ENCODE measurements at regions not wholly inside any gene's neighbourhood (a gene's known extent, or its start where the extent isn't known, plus 50 kb on each side); places are given as distances from the start of the nearest gene placed in this dataset.

- H3K9me3 ChIP-seq (ENCODE audit: control insufficient read depth, insufficient read depth, low read length): no peaks in the 10 kb centered on the region
- no peaks in the 10 kb centered on the region for H3K36me3 ChIP-seq (ENCODE audit: control insufficient read depth, insufficient read depth, low read length)
- H3K4me1 ChIP-seq (ENCODE audit: control insufficient read depth, insufficient read depth, low read length): no peaks in the 10 kb centered on the region
- H3K27ac ChIP-seq (ENCODE audit: low read depth, low read length): no peak overlapping the region
- 38% methylated on average over 2 of the region's 3 CpGs for WGBS (ENCODE audit: insufficient coverage)
- no peaks in the 10 kb centered on the region for H3K27me3 ChIP-seq (ENCODE audit: control insufficient read depth, insufficient read depth, low read length)
- H3K4me3 ChIP-seq (ENCODE audit: low read depth, low read length): no peak overlapping the region
- no peak for DNase-seq (ENCODE audit: low read depth in 4 of 6, low spot score in 6 of 6)
Observed at GRCh38 chr11:101748572-101749344, 165.0 kb upstream of the TRPC6 start.

GRCh38 chr11:101745756-101746155 is 161.9 kb upstream of the TRPC6 start:
- Histone ChIP-seq H3K4me1 (ENCODE audit: control insufficient read depth, insufficient read depth, low read length) (no peaks in the 10 kb centered on the region), H3K27me3 (ENCODE audit: control insufficient read depth, insufficient read depth, low read length) (no peaks in the 10 kb centered on the region), H3K27ac (ENCODE audit: low read depth, low read length) (no peak overlapping the region), H3K4me3 (ENCODE audit: low read depth, low read length) (no peak overlapping the region), H3K9me3 (ENCODE audit: control insufficient read depth, insufficient read depth, low read length) (no peaks in the 10 kb centered on the region), H3K36me3 (ENCODE audit: control insufficient read depth, insufficient read depth, low read length) (no peaks in the 10 kb centered on the region)
- WGBS (ENCODE audit: insufficient coverage): no CpG with 5 or more reads among the region's 1 CpG
- no peak for DNase-seq (ENCODE audit: low read depth in 4 of 6, low spot score in 6 of 6)

- no peak for DNase-seq (ENCODE audit: low read depth in 4 of 6, low spot score in 6 of 6)
Observed at GRCh38 chr11:101743828-101744227, 160.0 kb upstream of the TRPC6 start.

GRCh38 chr11:101741479-101742175 is 157.8 kb upstream of the TRPC6 start:
- DNase-seq (ENCODE audit: low read depth in 4 of 6, low spot score in 6 of 6): peak in 1 of 6 donors; percentile 4
- Histone ChIP-seq H3K27me3 (ENCODE audit: control insufficient read depth, insufficient read depth, low read length) (no peaks in the 10 kb centered on the region), H3K4me3 (ENCODE audit: low read depth, low read length) (no peak overlapping the region), H3K4me1 (ENCODE audit: control insufficient read depth, insufficient read depth, low read length) (no peaks in the 10 kb centered on the region), H3K27ac (ENCODE audit: low read depth, low read length) (no peak overlapping the region), H3K9me3 (ENCODE audit: control insufficient read depth, insufficient read depth, low read length) (no peaks in the 10 kb centered on the region), H3K36me3 (ENCODE audit: control insufficient read depth, insufficient read depth, low read length) (no peaks in the 10 kb centered on the region)
- WGBS (ENCODE audit: insufficient coverage): 85% methylated on average over 5 of the region's 6 CpGs

More at GRCh38 chr11:101743828-101744227, 160.0 kb upstream of the TRPC6 start:
- Histone ChIP-seq H3K9me3 (ENCODE audit: control insufficient read depth, insufficient read depth, low read length) (no peaks in the 10 kb centered on the region), H3K4me3 (ENCODE audit: low read depth, low read length) (no peak overlapping the region), H3K27me3 (ENCODE audit: control insufficient read depth, insufficient read depth, low read length) (no peaks in the 10 kb centered on the region), H3K27ac (ENCODE audit: low read depth, low read length) (no peak overlapping the region), H3K36me3 (ENCODE audit: control insufficient read depth, insufficient read depth, low read length) (no peaks in the 10 kb centered on the region), H3K4me1 (ENCODE audit: control insufficient read depth, insufficient read depth, low read length) (no peaks in the 10 kb centered on the region)

- Histone ChIP-seq H3K36me3 (ENCODE audit: control insufficient read depth, insufficient read depth, low read length) (no peaks in the 10 kb centered on the region), H3K4me1 (ENCODE audit: control insufficient read depth, insufficient read depth, low read length) (no peaks in the 10 kb centered on the region), H3K4me3 (ENCODE audit: low read depth, low read length) (no peak overlapping the region), H3K27me3 (ENCODE audit: control insufficient read depth, insufficient read depth, low read length) (no peaks in the 10 kb centered on the region), H3K27ac (ENCODE audit: low read depth, low read length) (no peak overlapping the region), H3K9me3 (ENCODE audit: control insufficient read depth, insufficient read depth, low read length) (no peaks in the 10 kb centered on the region)
- no CpG with 5 or more reads among the region's 1 CpG for WGBS (ENCODE audit: insufficient coverage)
- DNase-seq (ENCODE audit: low read depth in 4 of 6, low spot score in 6 of 6): peak in 1 of 6 donors; percentile 60
Observed at GRCh38 chr11:101741061-101741460, 157.3 kb upstream of the TRPC6 start.

- Histone ChIP-seq H3K4me3 (ENCODE audit: low read depth, low read length) (no peak overlapping the region), H3K9me3 (ENCODE audit: control insufficient read depth, insufficient read depth, low read length) (no peaks in the 10 kb centered on the region), H3K36me3 (ENCODE audit: control insufficient read depth, insufficient read depth, low read length) (no peaks in the 10 kb centered on the region), H3K27me3 (ENCODE audit: control insufficient read depth, insufficient read depth, low read length) (no peaks in the 10 kb centered on the region), H3K27ac (ENCODE audit: low read depth, low read length) (no peak overlapping the region), H3K4me1 (ENCODE audit: control insufficient read depth, insufficient read depth, low read length) (no peaks in the 10 kb centered on the region)
- DNase-seq (ENCODE audit: low read depth in 4 of 6, low spot score in 6 of 6): peak in 4 of 6 donors; percentile 15 to 89 (median 49)
- WGBS (ENCODE audit: insufficient coverage): no CpG with 5 or more reads among the region's 1 CpG
Observed at GRCh38 chr11:101738452-101738851, 154.6 kb upstream of the TRPC6 start.

- H3K4me3 ChIP-seq (ENCODE audit: low read depth, low read length): no peak overlapping the region
- H3K36me3 ChIP-seq (ENCODE audit: control insufficient read depth, insufficient read depth, low read length): no peaks in the 10 kb centered on the region
- no peak for DNase-seq (ENCODE audit: low read depth in 4 of 6, low spot score in 6 of 6)
- H3K27ac ChIP-seq (ENCODE audit: low read depth, low read length): no peak overlapping the region
- WGBS (ENCODE audit: insufficient coverage): no CpG with 5 or more reads among the region's 2 CpGs
- no peaks in the 10 kb centered on the region for H3K27me3 ChIP-seq (ENCODE audit: control insufficient read depth, insufficient read depth, low read length)
- H3K4me1 ChIP-seq (ENCODE audit: control insufficient read depth, insufficient read depth, low read length): no peaks in the 10 kb centered on the region
- H3K9me3 ChIP-seq (ENCODE audit: control insufficient read depth, insufficient read depth, low read length): no peaks in the 10 kb centered on the region
Observed at GRCh38 chr11:101729406-101730078, 145.7 kb upstream of the TRPC6 start.

GRCh38 chr11:101727451-101727850 is 143.6 kb upstream of the TRPC6 start:
- no peaks in the 10 kb centered on the region for H3K27me3 ChIP-seq (ENCODE audit: control insufficient read depth, insufficient read depth, low read length)
- no peak overlapping the region for H3K4me3 ChIP-seq (ENCODE audit: low read depth, low read length)
- H3K36me3 ChIP-seq (ENCODE audit: control insufficient read depth, insufficient read depth, low read length): no peaks in the 10 kb centered on the region
- no peaks in the 10 kb centered on the region for H3K4me1 ChIP-seq (ENCODE audit: control insufficient read depth, insufficient read depth, low read length)
- DNase-seq (ENCODE audit: low read depth in 4 of 6, low spot score in 6 of 6): no peak
- no peaks in the 10 kb centered on the region for H3K9me3 ChIP-seq (ENCODE audit: control insufficient read depth, insufficient read depth, low read length)
- H3K27ac ChIP-seq (ENCODE audit: low read depth, low read length): no peak overlapping the region
- no CpG with 5 or more reads among the region's 3 CpGs for WGBS (ENCODE audit: insufficient coverage)

GRCh38 chr11:101726988-101727387 is 143.2 kb upstream of the TRPC6 start:
- H3K27ac ChIP-seq (ENCODE audit: low read depth, low read length): no peak overlapping the region
- H3K36me3 ChIP-seq (ENCODE audit: control insufficient read depth, insufficient read depth, low read length): no peaks in the 10 kb centered on the region
- no peak for DNase-seq (ENCODE audit: low read depth in 4 of 6, low spot score in 6 of 6)
- H3K4me1 ChIP-seq (ENCODE audit: control insufficient read depth, insufficient read depth, low read length): no peaks in the 10 kb centered on the region
- no peak overlapping the region for H3K4me3 ChIP-seq (ENCODE audit: low read depth, low read length)
- no peaks in the 10 kb centered on the region for H3K27me3 ChIP-seq (ENCODE audit: control insufficient read depth, insufficient read depth, low read length)
- H3K9me3 ChIP-seq (ENCODE audit: control insufficient read depth, insufficient read depth, low read length): no peaks in the 10 kb centered on the region
- WGBS (ENCODE audit: insufficient coverage): no CpG with 5 or more reads among the region's 1 CpG

Measured in spinal cord (tissue), 9 donors.